Colonic mucosa (tissue), 4 donors: ENCODE measurements at regions not wholly inside any gene's neighbourhood (a gene's known extent, or its start where the extent isn't known, plus 50 kb on each side); places are given as distances from the start of the nearest gene placed in this dataset.

Source experiments
- DNase-seq: peaks from one replicate; pipeline ENCODE4 v3.0.0-alpha.2; 2020
- H3K27ac ChIP-seq: fragments of 200-600 bp; one replicate; pipeline ENCODE4 v1.8.0; 2021
- H3K27me3 ChIP-seq: fragments of 200-600 bp; one replicate; pipeline ENCODE4 v1.8.0; 2021
- H3K36me3 ChIP-seq: fragments of 200-600 bp; one replicate; pipeline ENCODE4 v1.8.0; 2021
- H3K4me1 ChIP-seq: fragments of 200-600 bp; one replicate; pipeline ENCODE4 v1.8.0; 2021; ENCODE audit warnings: mild to moderate bottlenecking
- H3K4me3 ChIP-seq: fragments of 200-600 bp; one replicate; pipeline ENCODE4 v1.8.0; 2021
- H3K9ac ChIP-seq, 2 donors: one replicate each; pipeline ENCODE4 v1.7.0; 2013; ENCODE audit warnings: control low read depth in 2 of 2, low read depth in 2 of 2, low read length in 2 of 2
- H3K9me3 ChIP-seq: fragments of 200-600 bp; one replicate; pipeline ENCODE4 v1.8.0; 2021
- intact Hi-C: fragments of 100-400 bp; cut with DNase I; formaldehyde crosslinking; loops from one replicate; pipeline ENCODE4 v1.14.1; 2022
- TF ChIP-seq, protein P1 (sequence below): fragments of 200-600 bp; IDR thresholded peaks from one replicate; pipeline ENCODE4 v1.8.0; 2022; ENCODE audit warnings: antibody characterized with exemption, mild to moderate bottlenecking
- donor health status: healthy.
- donor health status: DM: no; HTN: no; CAD: no.
- donor health status: DM: no; HTN: no; CAD: no.

DNA sequence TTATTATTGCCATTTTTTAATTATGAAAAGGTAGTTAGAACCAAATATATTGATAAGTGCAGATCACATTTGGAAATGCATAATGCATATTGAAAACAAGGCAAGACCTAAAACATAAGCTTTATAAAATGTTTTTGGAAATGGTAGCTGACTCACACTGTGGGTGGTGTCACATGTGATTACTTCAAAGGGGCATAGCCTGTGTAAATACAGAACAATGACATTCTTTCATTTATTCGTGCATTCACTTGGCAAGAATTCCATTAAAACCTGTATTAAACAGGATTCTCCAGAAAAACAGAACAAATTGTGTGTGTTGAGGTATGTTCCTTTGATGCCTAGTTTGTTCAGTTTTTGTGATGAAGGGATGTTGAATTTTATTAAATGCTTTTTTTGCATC, 427.3 kb upstream of the ST6GAL2 start:
- DNase-seq = no peak

GRCh38 chr2:107320881-107321280, 434.9 kb upstream of the ST6GAL2 start:
- H3K27me3 ChIP-seq = no peaks in the 10 kb centered on the region
- no peak for DNase-seq
- H3K9me3 ChIP-seq = no peaks in the 10 kb centered on the region
- H3K4me3 ChIP-seq = no peak overlapping the region
- TF ChIP-seq, protein P1, sequence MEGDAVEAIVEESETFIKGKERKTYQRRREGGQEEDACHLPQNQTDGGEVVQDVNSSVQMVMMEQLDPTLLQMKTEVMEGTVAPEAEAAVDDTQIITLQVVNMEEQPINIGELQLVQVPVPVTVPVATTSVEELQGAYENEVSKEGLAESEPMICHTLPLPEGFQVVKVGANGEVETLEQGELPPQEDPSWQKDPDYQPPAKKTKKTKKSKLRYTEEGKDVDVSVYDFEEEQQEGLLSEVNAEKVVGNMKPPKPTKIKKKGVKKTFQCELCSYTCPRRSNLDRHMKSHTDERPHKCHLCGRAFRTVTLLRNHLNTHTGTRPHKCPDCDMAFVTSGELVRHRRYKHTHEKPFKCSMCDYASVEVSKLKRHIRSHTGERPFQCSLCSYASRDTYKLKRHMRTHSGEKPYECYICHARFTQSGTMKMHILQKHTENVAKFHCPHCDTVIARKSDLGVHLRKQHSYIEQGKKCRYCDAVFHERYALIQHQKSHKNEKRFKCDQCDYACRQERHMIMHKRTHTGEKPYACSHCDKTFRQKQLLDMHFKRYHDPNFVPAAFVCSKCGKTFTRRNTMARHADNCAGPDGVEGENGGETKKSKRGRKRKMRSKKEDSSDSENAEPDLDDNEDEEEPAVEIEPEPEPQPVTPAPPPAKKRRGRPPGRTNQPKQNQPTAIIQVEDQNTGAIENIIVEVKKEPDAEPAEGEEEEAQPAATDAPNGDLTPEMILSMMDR = no peak
- no peaks in the 10 kb centered on the region for H3K36me3 ChIP-seq
- no peaks in the 10 kb centered on the region for H3K4me1 ChIP-seq
- intact Hi-C loops = no loop called here
- H3K27ac ChIP-seq = no peak overlapping the region
- H3K9ac ChIP-seq = no peak overlapping the region

More for the DNA sequence above, 427.3 kb upstream of the ST6GAL2 start:
- Histone ChIP-seq H3K9ac (no peak overlapping the region), H3K4me1 (no peaks in the 10 kb centered on the region), H3K9me3 (no peaks in the 10 kb centered on the region), H3K27ac (no peak overlapping the region), H3K4me3 (no peak overlapping the region), H3K36me3 (no peaks in the 10 kb centered on the region), H3K27me3 (no peaks in the 10 kb centered on the region)
- intact Hi-C loops = no loop called here
- TF ChIP-seq, protein P1 = no peak

DNA sequence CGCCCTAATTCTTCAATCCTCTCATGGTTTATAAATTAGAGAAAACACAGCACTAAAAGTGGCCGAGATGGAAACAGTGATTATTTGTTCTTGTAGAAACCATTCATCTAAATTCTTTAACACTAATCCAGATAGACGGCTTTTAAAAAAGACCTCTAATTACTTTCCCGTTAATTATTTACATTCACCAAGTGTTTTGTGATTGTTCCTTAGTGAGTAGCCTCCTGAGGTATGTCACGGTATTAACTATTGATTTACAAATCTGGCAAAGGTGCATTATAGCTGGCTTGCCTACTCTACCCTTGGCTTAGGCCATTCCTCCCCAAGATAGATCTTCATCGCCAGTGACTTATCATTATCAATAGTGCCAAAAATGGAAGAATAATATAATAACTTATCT, 436.4 kb upstream of the ST6GAL2 start:
- Histone ChIP-seq H3K36me3 (no peaks in the 10 kb centered on the region), H3K9me3 (no peaks in the 10 kb centered on the region), H3K4me3 (no peak overlapping the region), H3K9ac (no peak overlapping the region), H3K4me1 (no peaks in the 10 kb centered on the region), H3K27me3 (no peaks in the 10 kb centered on the region), H3K27ac (no peak overlapping the region)
- intact Hi-C loops = no loop called here
- TF ChIP-seq, protein P1 = no peak
- no peak for DNase-seq

DNA sequence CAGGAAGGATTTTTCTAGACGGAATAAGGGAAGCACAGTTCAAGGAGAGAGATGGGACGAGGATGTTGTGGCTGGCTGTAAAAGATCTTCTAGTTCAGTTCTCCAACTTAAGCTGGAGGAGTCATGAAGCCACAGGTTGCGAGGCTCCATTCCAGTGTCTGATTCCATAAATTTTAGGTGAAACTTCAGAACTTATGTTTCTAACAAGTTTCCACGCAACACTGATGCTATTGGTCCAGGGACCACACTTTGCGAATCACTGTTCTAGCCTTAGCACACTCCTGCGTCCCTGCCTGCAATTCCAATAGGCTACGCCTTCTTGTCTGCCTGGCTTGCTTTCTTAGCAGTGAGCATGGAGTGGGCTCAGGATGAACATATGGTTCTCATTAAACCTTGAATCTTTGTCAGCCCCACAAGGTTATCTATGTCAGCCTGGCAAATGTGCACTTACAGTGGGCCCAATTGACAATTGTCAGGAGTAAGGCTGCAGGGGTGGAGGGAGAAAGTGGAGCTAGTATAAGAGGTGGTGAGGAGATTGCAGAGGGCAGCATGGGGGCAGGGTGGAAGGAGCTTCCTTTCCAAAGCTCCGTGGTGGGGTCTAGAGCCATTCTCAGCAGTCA, 438.1 kb upstream of the ST6GAL2 start:
- H3K9ac ChIP-seq = no peak overlapping the region
- no peaks in the 10 kb centered on the region for H3K36me3 ChIP-seq
- intact Hi-C loops = no loop called here
- H3K4me3 ChIP-seq = no peak overlapping the region
- no peaks in the 10 kb centered on the region for H3K27me3 ChIP-seq
- no peaks in the 10 kb centered on the region for H3K4me1 ChIP-seq
- TF ChIP-seq, protein P1 = no peak
- no peaks in the 10 kb centered on the region for H3K9me3 ChIP-seq
- no peak for DNase-seq
- H3K27ac ChIP-seq = no peak overlapping the region

- no peak for DNase-seq
- intact Hi-C loops = no loop called here
- Histone ChIP-seq H3K9ac (no peak overlapping the region), H3K27me3 (no peaks in the 10 kb centered on the region), H3K9me3 (no peaks in the 10 kb centered on the region), H3K4me1 (no peaks in the 10 kb centered on the region), H3K27ac (no peak overlapping the region), H3K36me3 (no peaks in the 10 kb centered on the region), H3K4me3 (no peak overlapping the region)
- TF ChIP-seq, protein P1 = no peak
Measured at GRCh38 chr2:107325981-107326786, 440.2 kb upstream of the ST6GAL2 start.
